Activated T-helper 2 cell treated with anti-CD3 and anti-CD28 coated beads, Interferon-gamma antibody, Interleukin-2, Interleukin-4, amounts not matched to agents 10 μg/mL and 5 μg/mL and 100 μg/mL, durations not matched to agents 14 hours and 24 hours and 36 hours (primary cell): ENCODE measurements at regions not wholly inside any gene's neighbourhood (a gene's known extent, or its start where the extent isn't known, plus 50 kb on each side); places are given as distances from the start of the nearest gene placed in this dataset.
A peak's percentile ranks its signal among the peaks of the same experiment; 100 is the strongest.

ENCODE experiments used
- DNase-seq: peaks from one replicate; pipeline ENCODE4 v3.0.0; 2021; ENCODE audit warnings: low spot score
- H3K27ac Mint-ChIP-seq: one replicate; pipeline ENCODE4 v1.8.0; 2021; ENCODE audit warnings: mixed read lengths
- H3K27me3 Mint-ChIP-seq: one replicate; pipeline ENCODE4 v1.8.0; 2021; ENCODE audit warnings: low read depth, mixed read lengths
- H3K36me3 Mint-ChIP-seq: one replicate; pipeline ENCODE4 v1.8.0; 2021; ENCODE audit warnings: low read depth, mixed read lengths
- H3K4me1 Mint-ChIP-seq: one replicate; pipeline ENCODE4 v1.8.0; 2021; ENCODE audit warnings: low read depth, mixed read lengths
- H3K4me3 Mint-ChIP-seq: one replicate; pipeline ENCODE4 v1.8.0; 2021; ENCODE audit warnings: low read depth, mild to moderate bottlenecking, moderate library complexity, mixed read lengths
- H3K9me3 Mint-ChIP-seq: one replicate; pipeline ENCODE4 v1.8.0; 2021; ENCODE audit warnings: mixed read lengths
- intact Hi-C: fragments of 100-400 bp; cut with micrococcal nuclease; formaldehyde crosslinking; loops from one replicate; pipeline ENCODE4 v1.15.1; 2023

DNA sequence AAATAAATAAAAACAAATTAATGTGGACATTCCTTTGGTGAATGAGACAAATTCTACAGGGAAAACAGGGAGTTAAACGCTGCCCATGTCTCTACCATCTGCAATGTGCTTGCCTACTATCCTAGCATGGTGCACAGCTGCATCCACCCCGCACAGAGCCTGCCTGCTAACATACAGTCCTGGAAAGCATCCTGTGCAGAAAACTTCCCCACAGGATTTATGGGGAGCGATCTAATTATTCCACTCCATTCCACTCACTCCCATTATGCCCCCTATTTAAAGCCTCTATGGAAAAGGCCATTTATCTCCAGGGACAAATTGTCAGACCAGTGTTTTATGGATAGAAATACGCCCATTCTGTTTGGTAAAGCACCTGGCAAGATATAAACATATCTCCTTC is 144.5 kb downstream of the MAF start:
- peaks cover 12% of the 10 kb centered on the region for H3K27me3 Mint-ChIP-seq
- no peak for DNase-seq
- no peak overlapping the region for H3K4me3 Mint-ChIP-seq
- intact Hi-C loops: loop anchor here (10.0 kb wide), 2 partner anchors 139 to 381 kb away; no protein-coding TSS in a partner anchor
- peaks cover 13% of the 10 kb centered on the region for H3K4me1 Mint-ChIP-seq
- H3K9me3 Mint-ChIP-seq: no peaks in the 10 kb centered on the region
- no peaks in the 10 kb centered on the region for H3K36me3 Mint-ChIP-seq
- no peak overlapping the region for H3K27ac Mint-ChIP-seq

DNA sequence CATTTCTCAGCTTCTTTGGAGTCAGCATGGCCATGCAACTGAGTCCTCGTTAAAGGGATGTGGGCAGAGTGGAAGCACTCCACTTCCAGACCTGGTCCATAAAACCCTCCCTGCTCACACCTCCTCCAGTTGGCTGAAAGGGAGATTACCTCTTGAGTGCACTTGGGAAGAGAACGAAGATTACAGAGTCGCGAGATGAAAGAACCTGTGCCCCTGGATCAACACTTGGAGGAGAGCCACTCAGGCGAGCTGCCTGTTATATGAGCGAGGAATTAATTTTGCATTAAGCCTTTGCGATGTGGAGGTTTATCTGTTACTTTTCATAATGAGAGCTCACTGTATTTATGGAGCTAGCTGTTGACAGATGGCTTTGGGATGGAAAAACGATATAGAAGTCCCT is 147.9 kb downstream of the MAF start:
- intact Hi-C loops: loop anchor here (10.0 kb wide), 2 partner anchors 142 to 378 kb away; no protein-coding TSS in a partner anchor
- Mint-ChIP-seq H3K27ac (no peak overlapping the region), H3K4me1 (peaks cover 19% of the 10 kb centered on the region), H3K36me3 (no peaks in the 10 kb centered on the region), H3K9me3 (no peaks in the 10 kb centered on the region), H3K27me3 (peaks cover 3% of the 10 kb centered on the region), H3K4me3 (no peak overlapping the region)
- no peak for DNase-seq

DNA sequence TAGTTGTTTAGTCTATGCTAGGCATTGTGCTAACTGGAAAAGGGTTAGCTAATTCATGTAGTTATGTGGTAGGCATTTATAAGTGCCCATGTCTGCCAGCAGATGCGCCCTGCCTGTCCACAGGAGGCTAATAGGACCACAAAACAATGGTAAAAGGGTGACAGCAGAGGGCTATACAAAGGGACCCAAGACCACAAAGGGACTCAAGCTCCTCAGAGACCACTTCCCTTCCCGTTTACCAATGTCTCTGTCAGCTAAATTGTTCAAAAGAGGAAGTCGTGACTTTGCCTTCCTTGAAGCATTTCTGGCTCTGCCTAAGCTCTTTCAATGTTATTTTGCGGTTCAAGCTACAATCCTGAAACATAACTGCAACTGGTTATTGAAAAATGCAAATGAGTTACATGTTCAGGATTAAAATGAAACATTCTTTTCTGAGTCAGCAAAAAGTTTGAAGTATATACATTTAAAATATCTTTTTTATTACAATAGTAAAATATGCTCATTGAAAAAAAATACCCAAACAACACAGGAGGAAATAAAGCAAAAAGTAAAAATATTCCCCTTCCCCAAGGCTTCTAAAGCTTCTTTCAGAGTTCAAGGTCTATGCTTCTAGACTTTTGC is 149.2 kb downstream of the MAF start:
- intact Hi-C loops: loop anchor here (10.0 kb wide), 2 partner anchors 143 to 377 kb away; no protein-coding TSS in a partner anchor
- Mint-ChIP-seq H3K36me3 (no peaks in the 10 kb centered on the region), H3K4me1 (peaks cover 19% of the 10 kb centered on the region)

DNA sequence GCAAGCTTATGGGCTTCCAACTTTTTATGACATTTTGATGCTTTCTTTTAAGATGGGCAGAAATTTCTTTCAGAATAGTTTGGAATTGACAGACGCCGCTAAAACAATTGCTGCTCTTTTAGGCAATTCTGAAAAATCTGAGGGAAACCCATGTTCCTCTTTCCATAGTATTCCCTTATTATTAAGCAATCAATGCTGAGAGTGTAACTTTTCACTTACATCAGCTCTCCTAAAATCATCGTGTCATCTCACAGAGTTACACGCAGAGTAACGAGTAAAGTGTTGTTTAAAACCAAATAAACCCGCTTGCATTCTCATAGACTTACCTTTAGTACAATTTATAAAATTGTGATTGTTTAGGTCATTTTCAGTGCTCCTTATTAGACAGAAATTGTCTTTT is 150.6 kb downstream of the MAF start:
- Mint-ChIP-seq H3K4me3 (no peak overlapping the region), H3K4me1 (peaks cover 19% of the 10 kb centered on the region), H3K27ac (no peak overlapping the region), H3K27me3 (peaks cover 5% of the 10 kb centered on the region), H3K9me3 (no peaks in the 10 kb centered on the region), H3K36me3 (no peaks in the 10 kb centered on the region)
- DNase-seq: no peak
- intact Hi-C loops: loop anchor here (10.0 kb wide), 2 partner anchors 145 to 375 kb away; no protein-coding TSS in a partner anchor

More for the DNA sequence above, 149.2 kb downstream of the MAF start:
- peak; percentile 9 for DNase-seq
- Mint-ChIP-seq H3K27me3 (peaks cover 3% of the 10 kb centered on the region), H3K27ac (peak overlapping the region; percentile 58), H3K4me3 (no peak overlapping the region), H3K9me3 (no peaks in the 10 kb centered on the region)

DNA sequence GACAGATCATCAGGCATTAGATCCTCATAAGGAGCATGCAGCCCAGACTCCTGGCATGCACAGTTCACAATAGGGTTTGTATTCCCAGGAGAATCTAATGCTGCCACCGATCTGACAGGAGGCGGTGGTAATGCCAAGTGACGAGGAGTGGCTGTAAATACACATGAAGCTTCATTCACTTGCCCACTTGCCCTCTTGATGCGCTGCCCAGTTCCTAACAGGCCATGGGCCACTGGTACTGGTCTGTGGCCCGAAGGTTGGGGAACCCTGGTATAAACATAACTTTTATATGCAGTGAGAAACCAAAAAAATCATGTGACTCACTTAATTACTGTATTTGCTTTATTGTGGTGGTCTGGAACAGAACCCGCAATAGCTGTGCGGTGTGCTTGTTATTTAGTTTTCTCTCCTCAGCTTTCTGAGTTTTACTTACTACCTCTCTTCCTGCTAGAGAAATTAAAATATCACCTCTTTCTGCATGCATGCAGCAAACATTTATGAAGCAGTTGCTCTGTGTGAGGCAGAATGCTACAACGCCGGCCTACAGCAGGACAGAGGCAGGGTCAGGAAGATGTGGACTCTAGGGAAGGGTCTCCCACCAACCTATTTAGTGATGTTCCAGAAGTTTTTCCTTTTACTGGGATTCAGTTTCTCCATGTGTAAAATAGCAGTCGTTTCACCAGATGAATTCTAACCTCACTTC is 151.3 kb downstream of the MAF start:
- Mint-ChIP-seq H3K27ac (no peak overlapping the region), H3K4me1 (peaks cover 19% of the 10 kb centered on the region), H3K36me3 (no peaks in the 10 kb centered on the region), H3K9me3 (no peaks in the 10 kb centered on the region), H3K27me3 (peaks cover 5% of the 10 kb centered on the region), H3K4me3 (no peak overlapping the region)
- intact Hi-C loops: no loop called here
- no peak for DNase-seq

DNA sequence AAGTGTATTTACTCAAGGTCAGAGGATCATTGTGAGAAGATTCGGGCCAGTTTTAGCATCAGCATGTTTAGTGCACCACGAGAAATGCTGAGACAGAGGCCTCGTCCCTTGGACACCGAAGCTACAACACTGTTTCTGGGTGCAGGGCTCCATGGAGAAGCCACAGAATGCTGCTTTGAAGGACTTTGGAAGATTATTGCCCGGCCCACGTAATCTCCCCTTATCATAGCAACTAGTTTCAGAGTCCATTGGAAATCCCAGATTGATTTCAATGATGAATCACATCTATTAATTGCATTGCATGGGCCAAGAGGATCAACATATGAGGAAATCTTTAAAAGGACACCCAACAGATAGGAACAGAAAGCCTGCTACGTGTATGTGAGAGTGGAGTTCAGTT is 156.0 kb downstream of the MAF start:
- Mint-ChIP-seq H3K36me3 (no peaks in the 10 kb centered on the region), H3K4me3 (no peak overlapping the region), H3K27me3 (peaks cover 8% of the 10 kb centered on the region), H3K27ac (no peak overlapping the region), H3K9me3 (no peaks in the 10 kb centered on the region), H3K4me1 (no peaks in the 10 kb centered on the region)
- no peak for DNase-seq
- intact Hi-C loops: no loop called here

DNA sequence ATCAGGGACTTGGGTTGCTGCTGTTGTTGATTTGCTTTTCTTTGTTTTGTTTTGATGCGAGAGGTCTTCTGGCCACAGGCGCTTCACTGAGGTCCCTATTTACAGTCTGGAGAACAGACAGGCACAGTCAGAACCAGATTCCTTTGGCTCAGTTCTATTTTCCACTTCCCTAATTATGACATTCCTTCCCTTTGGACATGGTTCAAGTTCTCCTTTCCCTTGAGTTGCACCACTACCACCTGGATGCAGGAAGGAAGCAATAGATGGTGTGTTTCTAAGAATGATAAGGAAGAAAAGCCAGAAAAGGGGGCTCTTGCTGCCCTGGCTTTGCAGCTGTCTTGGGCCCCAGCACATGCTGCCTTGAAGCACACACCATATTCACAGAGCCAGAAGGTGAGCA is 160.6 kb downstream of the MAF start:
- Mint-ChIP-seq H3K27ac (no peak overlapping the region), H3K4me3 (no peak overlapping the region), H3K36me3 (no peaks in the 10 kb centered on the region), H3K9me3 (no peaks in the 10 kb centered on the region), H3K4me1 (no peaks in the 10 kb centered on the region), H3K27me3 (peaks cover 6% of the 10 kb centered on the region)
- no peak for DNase-seq
- intact Hi-C loops: no loop called here

DNA sequence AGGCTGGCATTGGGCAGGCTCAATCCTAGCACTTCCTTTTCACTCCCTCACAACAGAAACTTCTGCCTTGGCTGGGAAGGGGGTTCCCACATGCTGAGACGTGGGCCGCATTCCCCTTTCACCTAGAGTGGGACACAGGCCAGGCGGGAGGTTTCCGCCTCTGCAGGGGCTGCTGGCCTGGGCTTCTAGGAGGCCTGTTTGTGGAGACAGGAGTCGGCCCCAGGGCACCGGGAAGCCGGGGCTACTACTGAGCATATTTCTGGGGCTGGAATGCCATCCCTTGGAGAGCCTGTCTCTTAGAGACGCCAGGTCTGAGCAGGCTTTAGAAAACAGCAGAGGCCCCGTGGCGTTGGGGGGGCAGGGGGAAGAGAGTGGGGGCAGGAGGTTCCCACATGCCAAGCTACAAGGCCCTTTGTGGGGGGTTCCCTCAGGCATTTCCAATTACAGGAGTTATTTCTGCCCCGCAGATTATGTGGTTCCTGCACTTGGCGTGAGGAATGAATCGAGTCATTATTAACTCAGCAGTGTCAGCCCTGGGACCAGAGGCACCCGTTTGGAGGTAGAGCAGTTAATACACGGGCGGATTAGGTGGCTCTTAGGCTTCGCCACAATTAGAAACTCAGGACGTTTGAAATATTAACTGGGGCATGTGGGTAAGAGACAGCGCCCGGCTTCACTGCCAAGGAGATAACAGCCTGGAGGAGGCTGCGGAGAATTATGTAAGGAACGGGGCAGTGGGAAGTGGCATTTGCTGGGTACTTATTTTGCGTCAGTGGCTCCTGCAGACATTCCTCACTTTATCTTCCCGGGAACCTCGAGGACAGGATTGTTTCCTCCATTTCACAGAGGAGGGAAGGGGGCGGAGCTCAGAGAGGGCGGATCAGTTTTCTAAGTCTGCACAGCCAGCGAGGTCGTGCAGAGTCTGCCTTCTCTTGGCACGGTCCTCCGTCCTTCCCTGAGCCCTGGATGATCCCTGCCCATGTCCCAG is 162.5 kb downstream of the MAF start:
- H3K9me3 Mint-ChIP-seq: no peaks in the 10 kb centered on the region
- DNase-seq: no peak
- H3K4me1 Mint-ChIP-seq: no peaks in the 10 kb centered on the region
- intact Hi-C loops: no loop called here
- no peak overlapping the region for H3K4me3 Mint-ChIP-seq
- H3K36me3 Mint-ChIP-seq: no peaks in the 10 kb centered on the region
- no peak overlapping the region for H3K27ac Mint-ChIP-seq
- H3K27me3 Mint-ChIP-seq: peaks cover 4% of the 10 kb centered on the region

DNA sequence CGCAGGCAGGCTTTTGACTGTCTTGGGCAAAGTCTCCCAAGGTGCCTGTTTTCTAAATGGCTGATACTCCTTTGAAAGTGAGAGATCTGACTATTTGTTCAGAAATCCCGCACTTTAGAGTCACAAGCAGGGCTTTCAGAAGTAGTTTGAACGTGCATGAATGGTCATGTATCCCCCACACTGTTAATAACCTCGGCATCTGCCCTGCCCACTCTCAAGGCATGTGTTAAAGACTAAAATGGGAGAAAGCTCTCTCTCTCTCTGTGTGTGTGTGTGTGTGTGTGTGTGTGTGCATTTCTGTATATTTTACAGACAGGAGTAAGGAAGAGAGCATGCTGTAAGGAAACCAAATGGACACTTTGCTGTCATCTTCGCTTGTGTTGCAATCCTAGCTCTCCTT is 163.7 kb downstream of the MAF start:
- peaks cover 4% of the 10 kb centered on the region for H3K27me3 Mint-ChIP-seq
- H3K4me3 Mint-ChIP-seq: no peak overlapping the region
- intact Hi-C loops: no loop called here
- no peak for DNase-seq
- H3K4me1 Mint-ChIP-seq: no peaks in the 10 kb centered on the region
- H3K27ac Mint-ChIP-seq: no peak overlapping the region
- H3K9me3 Mint-ChIP-seq: peaks cover 4% of the 10 kb centered on the region
- H3K36me3 Mint-ChIP-seq: no peaks in the 10 kb centered on the region

DNA sequence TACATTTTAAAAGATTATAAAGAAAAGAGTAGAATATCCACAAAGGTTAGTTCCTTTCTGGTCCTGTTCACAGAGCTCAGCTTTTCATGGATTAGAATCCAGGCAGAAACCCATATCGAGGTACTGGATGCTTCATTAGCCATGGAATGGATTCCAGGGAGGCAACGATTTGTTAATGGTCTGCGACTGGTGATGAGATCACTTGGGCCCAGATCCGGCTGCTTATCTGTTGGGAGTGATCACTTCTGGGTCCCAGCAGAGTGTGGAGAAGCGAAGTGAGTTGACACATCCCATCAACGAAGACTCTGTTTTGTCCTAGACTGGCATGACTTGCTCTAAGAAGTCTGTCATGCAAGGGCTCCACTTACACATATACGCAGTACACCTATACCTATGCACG is 165.8 kb downstream of the MAF start:
- DNase-seq: no peak
- no peaks in the 10 kb centered on the region for H3K27me3 Mint-ChIP-seq
- H3K4me3 Mint-ChIP-seq: no peak overlapping the region
- intact Hi-C loops: no loop called here
- H3K27ac Mint-ChIP-seq: no peak overlapping the region
- H3K9me3 Mint-ChIP-seq: peaks cover 8% of the 10 kb centered on the region
- no peaks in the 10 kb centered on the region for H3K36me3 Mint-ChIP-seq
- no peaks in the 10 kb centered on the region for H3K4me1 Mint-ChIP-seq

DNA sequence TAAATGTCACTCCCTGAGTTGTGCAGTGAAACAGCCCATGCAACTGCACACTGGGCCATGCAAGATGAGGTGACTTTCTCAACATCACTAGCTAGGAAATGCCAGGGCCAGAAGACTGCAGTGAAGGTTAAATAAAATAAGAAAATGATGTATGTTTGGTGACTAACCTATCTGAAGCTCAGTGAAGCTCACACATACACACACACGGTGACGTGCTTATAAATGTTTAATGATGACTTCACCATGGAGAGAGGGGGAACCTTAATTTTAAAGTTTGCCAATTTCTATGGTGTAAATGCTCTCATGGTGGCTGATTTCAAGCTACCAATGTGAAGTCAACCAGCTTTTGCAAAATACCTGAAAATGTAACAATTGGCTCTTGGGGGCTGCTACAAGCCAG is 166.4 kb downstream of the MAF start:
- no peaks in the 10 kb centered on the region for H3K4me1 Mint-ChIP-seq
- H3K9me3 Mint-ChIP-seq: peaks cover 8% of the 10 kb centered on the region
- H3K27me3 Mint-ChIP-seq: no peaks in the 10 kb centered on the region
- H3K27ac Mint-ChIP-seq: no peak overlapping the region
- no peaks in the 10 kb centered on the region for H3K36me3 Mint-ChIP-seq
- intact Hi-C loops: no loop called here
- H3K4me3 Mint-ChIP-seq: no peak overlapping the region
- DNase-seq: no peak

DNA sequence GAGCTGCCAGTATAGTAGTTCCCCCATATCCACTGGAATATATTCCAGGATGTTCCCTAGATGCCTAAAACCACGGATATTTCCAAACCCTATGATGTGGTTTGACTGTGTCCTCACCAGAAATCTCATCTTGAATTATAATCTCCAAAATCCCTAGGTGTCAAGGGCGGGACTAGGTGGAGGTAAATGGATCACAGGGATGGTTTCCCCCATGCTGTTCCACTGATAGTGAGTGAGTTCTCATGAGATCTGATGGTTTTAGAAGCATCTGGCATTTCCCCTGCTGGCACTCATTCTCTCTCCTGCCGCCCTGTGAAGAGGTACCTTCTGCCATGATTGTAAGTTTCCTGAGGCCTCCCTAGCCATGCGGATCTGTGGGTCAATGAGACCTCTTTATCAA is 168.6 kb downstream of the MAF start:
- H3K4me1 Mint-ChIP-seq: no peaks in the 10 kb centered on the region
- H3K27me3 Mint-ChIP-seq: peaks cover 3% of the 10 kb centered on the region
- H3K4me3 Mint-ChIP-seq: no peak overlapping the region
- H3K9me3 Mint-ChIP-seq: peaks cover 8% of the 10 kb centered on the region
- no peak overlapping the region for H3K27ac Mint-ChIP-seq
- DNase-seq: no peak
- no peaks in the 10 kb centered on the region for H3K36me3 Mint-ChIP-seq
- intact Hi-C loops: no loop called here
